K562 (cell line): ENCODE measurements at regions not wholly inside any gene's neighbourhood (a gene's known extent, or its start where the extent isn't known, plus 50 kb on each side); places are given as distances from the start of the nearest gene placed in this dataset.

ENCODE experiments used
- BHLHE40 ChIP-seq: IDR thresholded peaks from 2 replicates; pipeline ENCODE4 v1.6.1; 2011; ENCODE audit warnings: low read length, improper control_type of control experiment
- HCFC1 ChIP-seq: IDR thresholded peaks from 2 replicates; pipeline ENCODE4 v1.6.1; 2012; ENCODE audit warnings: low read depth, low read length, improper control_type of control experiment
- HNRNPL ChIP-seq: fragments of 200-400 bp; formaldehyde crosslinking; IDR thresholded peaks from 2 replicates; pipeline ENCODE4 v1.6.1; 2017; ENCODE audit warnings: low read depth, mild to moderate bottlenecking, low read length
- MYC ChIP-seq, 2 experiments: fragments of 250-450 bp in 1 of 2; sonication (Bioruptor Pico) in 1 of 2; IDR thresholded peaks; 2 replicates each; pipeline versions ENCODE4 v1.5.1 to v1.6.1; 2012 to 2021; ENCODE audit warnings: low read depth in 2 of 2, borderline replicate concordance in 1 of 2, improper control_type of control experiment in 1 of 2, low read length in 1 of 2, mild to moderate bottlenecking in 1 of 2, moderate library complexity in 1 of 2
- RAD21 ChIP-seq, 2 experiments: fragments of 250-450 bp in 1 of 2; fragments of 450-650 bp in 1 of 2; sonication (Bioruptor Pico) in 1 of 2; formaldehyde crosslinking in 1 of 2; IDR thresholded peaks in 1 of 2; conservative IDR thresholded peaks in 1 of 2; 2 replicates each; pipeline versions ENCODE4 v1.4.0 to v1.8.0; 2020 to 2022; ENCODE audit warnings: mild to moderate bottlenecking in 2 of 2, moderate library complexity in 1 of 2
- TCF7L2 ChIP-seq: fragments of 150-350 bp; IDR thresholded peaks from 2 replicates; pipeline ENCODE4 v1.6.1; 2016; ENCODE audit warnings: low read depth, mild to moderate bottlenecking, low read length, moderate library complexity
- XRCC4 ChIP-seq: IDR thresholded peaks from one replicate; pipeline ENCODE4 v1.6.1; 2011; ENCODE audit not compliant: insufficient read depth, insufficient read length; ENCODE audit errors: extremely low read depth
- ZNF668 ChIP-seq: fragments of 250-450 bp; sonication (Bioruptor Pico); IDR thresholded peaks from 2 replicates; pipeline ENCODE4 v1.8.0; 2022; ENCODE audit warnings: mild to moderate bottlenecking, inconsistent platforms
- TF ChIP-seq, protein P1 (sequence below), 3 experiments: IDR thresholded peaks in 2 of 3; conservative IDR thresholded peaks in 1 of 3; 2 replicates each; pipeline ENCODE4 v1.5.1; 2011 to 2012; ENCODE audit warnings: low read length in 3 of 3, mild to moderate bottlenecking in 3 of 3, control low read depth in 2 of 3, improper control_type of control experiment in 1 of 3, inconsistent platforms in 1 of 3, low read depth in 1 of 3, mixed read lengths in 1 of 3, moderate library complexity in 1 of 3; ENCODE audit not compliant: insufficient read depth in 2 of 3
- TF ChIP-seq, protein P2 (sequence below): sonication (generic); formaldehyde crosslinking; IDR thresholded peaks from 2 replicates; pipeline ENCODE4 v1.9.0; 2022; ENCODE audit warnings: mild to moderate bottlenecking, missing genetic modification reagents
- TF ChIP-seq, protein P3 (sequence below): sonication (generic); formaldehyde crosslinking; IDR thresholded peaks from 2 replicates; pipeline ENCODE4 v1.8.1; 2022; ENCODE audit warnings: missing genetic modification reagents

DNA sequence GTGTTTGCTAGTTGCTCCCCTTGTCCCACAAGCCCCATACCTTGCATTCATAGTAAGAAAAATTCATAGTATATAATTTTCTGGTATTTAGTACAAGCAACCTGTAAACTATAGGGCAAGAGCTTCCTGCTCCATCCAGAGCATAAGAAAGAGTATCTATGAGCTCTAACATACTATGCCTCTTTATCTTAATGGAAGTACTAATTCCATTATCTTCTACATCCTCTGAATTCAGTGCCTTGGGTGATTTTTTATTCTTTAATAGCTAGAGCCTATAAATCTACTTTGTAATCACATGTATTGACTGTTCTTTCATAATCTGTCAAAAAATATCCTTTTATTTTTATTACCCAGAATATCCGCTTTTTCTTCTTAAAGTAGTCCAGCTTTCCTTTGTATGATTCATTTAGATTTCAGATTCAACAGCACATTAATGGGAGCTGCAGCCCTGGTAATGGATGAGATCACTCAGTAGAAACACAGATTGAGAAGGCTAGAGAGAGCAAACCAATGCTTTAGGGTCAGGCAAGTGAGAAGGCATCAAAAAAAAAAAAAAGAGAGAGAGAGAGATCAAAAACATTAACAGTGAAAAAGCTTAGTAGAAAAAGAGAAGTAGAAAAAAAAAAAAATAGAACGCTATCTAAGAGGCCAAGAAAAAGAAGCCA, 511.5 kb upstream of the NAALADL2 start:
- no peak for TF ChIP-seq HCFC1
- TF ChIP-seq TCF7L2: no peak
- TF ChIP-seq ZNF668 (CRISPR knock-in tag): no peak
- TF ChIP-seq XRCC4: no peak
- no peak for TF ChIP-seq MYC (IDR thresholded peaks at IDR 0.05; ENCODE audit: low read depth, low read length)
- TF ChIP-seq MYC (CRISPR knock-in tag; IDR thresholded peaks at IDR 0.05; ENCODE audit: borderline replicate concordance, low read depth): no peak
- no peak for TF ChIP-seq RAD21 (CRISPR knock-in tag; conservative IDR thresholded peaks at IDR 0.05 in 1 of 2, IDR thresholded peaks at IDR 0.05 in 1 of 2)
- TF ChIP-seq, protein P1, sequence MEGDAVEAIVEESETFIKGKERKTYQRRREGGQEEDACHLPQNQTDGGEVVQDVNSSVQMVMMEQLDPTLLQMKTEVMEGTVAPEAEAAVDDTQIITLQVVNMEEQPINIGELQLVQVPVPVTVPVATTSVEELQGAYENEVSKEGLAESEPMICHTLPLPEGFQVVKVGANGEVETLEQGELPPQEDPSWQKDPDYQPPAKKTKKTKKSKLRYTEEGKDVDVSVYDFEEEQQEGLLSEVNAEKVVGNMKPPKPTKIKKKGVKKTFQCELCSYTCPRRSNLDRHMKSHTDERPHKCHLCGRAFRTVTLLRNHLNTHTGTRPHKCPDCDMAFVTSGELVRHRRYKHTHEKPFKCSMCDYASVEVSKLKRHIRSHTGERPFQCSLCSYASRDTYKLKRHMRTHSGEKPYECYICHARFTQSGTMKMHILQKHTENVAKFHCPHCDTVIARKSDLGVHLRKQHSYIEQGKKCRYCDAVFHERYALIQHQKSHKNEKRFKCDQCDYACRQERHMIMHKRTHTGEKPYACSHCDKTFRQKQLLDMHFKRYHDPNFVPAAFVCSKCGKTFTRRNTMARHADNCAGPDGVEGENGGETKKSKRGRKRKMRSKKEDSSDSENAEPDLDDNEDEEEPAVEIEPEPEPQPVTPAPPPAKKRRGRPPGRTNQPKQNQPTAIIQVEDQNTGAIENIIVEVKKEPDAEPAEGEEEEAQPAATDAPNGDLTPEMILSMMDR (IDR thresholded peaks at IDR 0.05 in 2 of 3, conservative IDR thresholded peaks at IDR 0.05 in 1 of 3; ENCODE audit: insufficient read depth in 2 of 3, low read depth in 1 of 3, low read length in 3 of 3): no peak
- TF ChIP-seq HNRNPL: no peak
- TF ChIP-seq, protein P2, sequence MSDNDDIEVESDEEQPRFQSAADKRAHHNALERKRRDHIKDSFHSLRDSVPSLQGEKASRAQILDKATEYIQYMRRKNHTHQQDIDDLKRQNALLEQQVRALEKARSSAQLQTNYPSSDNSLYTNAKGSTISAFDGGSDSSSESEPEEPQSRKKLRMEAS (CRISPR knock-in tag): no peak
- TF ChIP-seq BHLHE40: no peak
- TF ChIP-seq, protein P3, sequence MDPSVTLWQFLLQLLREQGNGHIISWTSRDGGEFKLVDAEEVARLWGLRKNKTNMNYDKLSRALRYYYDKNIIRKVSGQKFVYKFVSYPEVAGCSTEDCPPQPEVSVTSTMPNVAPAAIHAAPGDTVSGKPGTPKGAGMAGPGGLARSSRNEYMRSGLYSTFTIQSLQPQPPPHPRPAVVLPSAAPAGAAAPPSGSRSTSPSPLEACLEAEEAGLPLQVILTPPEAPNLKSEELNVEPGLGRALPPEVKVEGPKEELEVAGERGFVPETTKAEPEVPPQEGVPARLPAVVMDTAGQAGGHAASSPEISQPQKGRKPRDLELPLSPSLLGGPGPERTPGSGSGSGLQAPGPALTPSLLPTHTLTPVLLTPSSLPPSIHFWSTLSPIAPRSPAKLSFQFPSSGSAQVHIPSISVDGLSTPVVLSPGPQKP (CRISPR knock-in tag): no peak
